Skeletal muscle tissue (tissue), 3 donors: ENCODE measurements at regions not wholly inside any gene's neighbourhood (a gene's known extent, or its start where the extent isn't known, plus 50 kb on each side); places are given as distances from the start of the nearest gene placed in this dataset.
"Not testable (repeated sequence)": the region's sequence is repeated elsewhere in the genome, so short reads cannot be mapped to it uniquely, and the experiment has no call there.

Source experiments
- H3K27ac ChIP-seq: one replicate; pipeline ENCODE4 v1.7.0; 2013; ENCODE audit warnings: mild to moderate bottlenecking, low read depth, low read length, inconsistent platforms
- H3K27me3 ChIP-seq, 3 donors: one replicate each; pipeline ENCODE4 v1.7.0; 2013; ENCODE audit warnings: low read length in 3 of 3; ENCODE audit not compliant: control insufficient read depth in 3 of 3, insufficient read depth in 3 of 3
- H3K36me3 ChIP-seq, 3 donors: one replicate each; pipeline ENCODE4 v1.7.0; 2013; ENCODE audit warnings: low read length in 3 of 3; ENCODE audit not compliant: control insufficient read depth in 3 of 3, insufficient read depth in 3 of 3
- H3K4me1 ChIP-seq, 3 donors: one replicate each; pipeline ENCODE4 v1.7.0; 2013; ENCODE audit warnings: low read length in 3 of 3, mild to moderate bottlenecking in 3 of 3; ENCODE audit not compliant: control insufficient read depth in 3 of 3, insufficient read depth in 3 of 3
- H3K4me3 ChIP-seq, 3 donors: one replicate each; pipeline ENCODE4 v1.7.0; 2013; ENCODE audit warnings: low read length in 3 of 3
- H3K9ac ChIP-seq, 3 donors: one replicate each; pipeline ENCODE4 v1.7.0; 2013; ENCODE audit warnings: low read length in 3 of 3, mild to moderate bottlenecking in 3 of 3, moderate library complexity in 2 of 3, low read depth in 1 of 3
- H3K9me3 ChIP-seq, 3 donors: one replicate each; pipeline ENCODE4 v1.7.0; 2013; ENCODE audit warnings: low read length in 3 of 3; ENCODE audit not compliant: control insufficient read depth in 3 of 3
- donor health status: Osteomylitis.

- not testable (repeated sequence) for H3K27ac ChIP-seq, H3K27me3 ChIP-seq, H3K4me1 ChIP-seq, H3K4me3 ChIP-seq, H3K36me3 ChIP-seq, H3K9ac ChIP-seq, H3K9me3 ChIP-seq
These were observed 116.1 kb upstream of the GJE1 start for GRCh38 chr6:142016666-142017065.

- not testable (repeated sequence) for H3K4me1 ChIP-seq, H3K9me3 ChIP-seq, H3K27me3 ChIP-seq, H3K4me3 ChIP-seq, H3K27ac ChIP-seq, H3K36me3 ChIP-seq, H3K9ac ChIP-seq
These were observed 117.3 kb upstream of the GJE1 start for GRCh38 chr6:142015463-142015862.

GRCh38 chr6:142015011-142015410 lies 117.7 kb upstream of the GJE1 start:
- H3K27ac ChIP-seq, result no peak overlapping the region
- H3K4me1 ChIP-seq, result no peaks in the 10 kb centered on the region
- H3K9ac ChIP-seq, result no peak overlapping the region
- H3K36me3 ChIP-seq, result no peaks in the 10 kb centered on the region
- no peak overlapping the region for H3K4me3 ChIP-seq
- H3K9me3 ChIP-seq, result no peaks in the 10 kb centered on the region
- no peaks in the 10 kb centered on the region for H3K27me3 ChIP-seq

GRCh38 chr6:142014515-142014914 lies 118.2 kb upstream of the GJE1 start:
- H3K27ac ChIP-seq, result no peak overlapping the region
- no peaks in the 10 kb centered on the region for H3K36me3 ChIP-seq
- no peaks in the 10 kb centered on the region for H3K4me1 ChIP-seq
- H3K4me3 ChIP-seq, result no peak overlapping the region
- H3K27me3 ChIP-seq, result no peaks in the 10 kb centered on the region
- H3K9ac ChIP-seq, result no peak overlapping the region
- H3K9me3 ChIP-seq, result no peaks in the 10 kb centered on the region

- no peaks in the 10 kb centered on the region for H3K9me3 ChIP-seq
- H3K27me3 ChIP-seq, result no peaks in the 10 kb centered on the region
- no peaks in the 10 kb centered on the region for H3K4me1 ChIP-seq
- H3K9ac ChIP-seq, result no peak overlapping the region
- H3K4me3 ChIP-seq, result no peak overlapping the region
- no peaks in the 10 kb centered on the region for H3K36me3 ChIP-seq
- H3K27ac ChIP-seq, result no peak overlapping the region
These were observed 118.7 kb upstream of the GJE1 start for GRCh38 chr6:142013875-142014495.

- H3K9ac ChIP-seq, result no peak overlapping the region
- H3K4me3 ChIP-seq, result no peak overlapping the region
- no peaks in the 10 kb centered on the region for H3K9me3 ChIP-seq
- no peaks in the 10 kb centered on the region for H3K4me1 ChIP-seq
- no peaks in the 10 kb centered on the region for H3K27me3 ChIP-seq
- H3K27ac ChIP-seq, result no peak overlapping the region
- H3K36me3 ChIP-seq, result no peaks in the 10 kb centered on the region
These were observed 119.4 kb upstream of the GJE1 start for GRCh38 chr6:142013287-142013686.

- Histone ChIP-seq H3K27me3 (no peaks in the 10 kb centered on the region), H3K27ac (no peak overlapping the region), H3K4me1 (no peaks in the 10 kb centered on the region), H3K9me3 (no peaks in the 10 kb centered on the region), H3K4me3 (no peak overlapping the region), H3K36me3 (no peaks in the 10 kb centered on the region), H3K9ac (no peak overlapping the region)
These were observed 121.0 kb upstream of the GJE1 start for GRCh38 chr6:142011775-142012174.

GRCh38 chr6:142011156-142011555 lies 121.6 kb upstream of the GJE1 start:
- Histone ChIP-seq H3K27ac (no peak overlapping the region), H3K36me3 (no peaks in the 10 kb centered on the region), H3K27me3 (no peaks in the 10 kb centered on the region), H3K4me1 (no peaks in the 10 kb centered on the region), H3K9me3 (no peaks in the 10 kb centered on the region), H3K9ac (no peak overlapping the region), H3K4me3 (no peak overlapping the region)

- no peaks in the 10 kb centered on the region for H3K4me1 ChIP-seq
- no peak overlapping the region for H3K27ac ChIP-seq
- no peak overlapping the region for H3K9ac ChIP-seq
- H3K36me3 ChIP-seq, result no peaks in the 10 kb centered on the region
- H3K9me3 ChIP-seq, result no peaks in the 10 kb centered on the region
- no peaks in the 10 kb centered on the region for H3K27me3 ChIP-seq
- H3K4me3 ChIP-seq, result no peak overlapping the region
These were observed 123.1 kb upstream of the GJE1 start for GRCh38 chr6:142009647-142010046.

- H3K27me3 ChIP-seq, result no peaks in the 10 kb centered on the region
- H3K9ac ChIP-seq, result no peak overlapping the region
- no peaks in the 10 kb centered on the region for H3K9me3 ChIP-seq
- no peaks in the 10 kb centered on the region for H3K36me3 ChIP-seq
- H3K27ac ChIP-seq, result no peak overlapping the region
- H3K4me1 ChIP-seq, result no peaks in the 10 kb centered on the region
- no peak overlapping the region for H3K4me3 ChIP-seq
These were observed 123.9 kb upstream of the GJE1 start for GRCh38 chr6:142008781-142009180.
